Transverse colon (tissue), 4 donors: ENCODE measurements at regions not wholly inside any gene's neighbourhood (a gene's known extent, or its start where the extent isn't known, plus 50 kb on each side); places are given as distances from the start of the nearest gene placed in this dataset.
"Not testable (repeated sequence)": the region's sequence is repeated elsewhere in the genome, so short reads cannot be mapped to it uniquely, and the experiment has no call there.

Source experiments
- DNase-seq: peaks from one replicate; pipeline ENCODE4 v3.0.0-alpha.2; 2019
- H3K27ac ChIP-seq, 4 donors: fragments of 200-600 bp; sonication (generic); 2 replicates each; pipeline ENCODE4 v1.5.1; 2016 to 2018; ENCODE audit warnings: inconsistent platforms in 4 of 4
- H3K27me3 ChIP-seq: fragments of 200-600 bp; sonication (generic); 2 replicates; pipeline ENCODE4 v1.5.1; 2017; ENCODE audit warnings: inconsistent platforms
- H3K36me3 ChIP-seq, 4 donors: fragments of 200-600 bp; sonication (generic); 2 replicates each; pipeline ENCODE4 v1.5.1; 2017 to 2019; ENCODE audit warnings: inconsistent platforms in 4 of 4
- H3K4me1 ChIP-seq, 4 donors: fragments of 200-600 bp; sonication (generic); 2 replicates each; pipeline ENCODE4 v1.5.1; 2017 to 2020; ENCODE audit warnings: inconsistent platforms in 4 of 4
- H3K4me3 ChIP-seq, 4 donors: fragments of 200-600 bp; sonication (generic); 1 replicate in 1 of 4; 2 replicates in 3 of 4; pipeline versions ENCODE4 v1.5.1 to v1.6.1; 2017 to 2019; ENCODE audit warnings: inconsistent platforms in 4 of 4
- H3K9me3 ChIP-seq, 2 donors: fragments of 200-600 bp; sonication (generic); 2 replicates each; pipeline ENCODE4 v1.5.1; 2017 to 2019; ENCODE audit warnings: inconsistent platforms in 2 of 2
- CTCF ChIP-seq, 5 experiments: fragments of 200-600 bp in 3 of 5; fragments of 450-650 bp in 2 of 5; sonication (generic) in 3 of 5; IDR thresholded peaks; 1 replicate in 2 of 5; 2 replicates in 3 of 5; pipeline ENCODE4 v1.5.1; 2016 to 2017; ENCODE audit warnings: antibody characterized with exemption in 5 of 5, inconsistent platforms in 3 of 5, mild to moderate bottlenecking in 2 of 5, moderate library complexity in 1 of 5
- EP300 ChIP-seq: sonication (generic); formaldehyde crosslinking; IDR thresholded peaks from one replicate; pipeline ENCODE4 v1.6.1; 2017; ENCODE audit warnings: antibody characterized with exemption, low read depth
- POLR2A ChIP-seq: fragments of 450-650 bp; IDR thresholded peaks from one replicate; pipeline ENCODE4 v1.6.1; 2016; ENCODE audit warnings: antibody characterized with exemption, mild to moderate bottlenecking, moderate library complexity
- POLR2AphosphoS5 ChIP-seq, 3 donors: sonication (generic); formaldehyde crosslinking; IDR thresholded peaks; one replicate each; pipeline ENCODE4 v1.6.1; 2016; ENCODE audit warnings: antibody characterized with exemption in 3 of 3
- WGBS, 2 donors: methylation state at CpG; one replicate each; pipeline ENCODE4 v1.1.5; 2018; ENCODE audit warnings: low coverage in 1 of 2; 5-methylcytosine and 5-hydroxymethylcytosine counted together
- in situ Hi-C, 4 donors: fragments of 200-750 bp; cut with MboI; loops; one replicate each; pipeline versions ENCODE4 v1.15.0 to v1.15.1; 2017; ENCODE audit warnings: low sequenced_read_pairs in 3 of 4, low pct_ligation_motif_present in 1 of 4, low pct_unique_long_range_greater_than_20kb in 1 of 4
- intact Hi-C: fragments of 100-400 bp; cut with DNase I; formaldehyde crosslinking; loops from one replicate; pipeline ENCODE4 v1.15.1; 2023; ENCODE audit warnings: low total_unique reads

- H3K27ac ChIP-seq, result no peak overlapping the region
- no peaks in the 10 kb centered on the region for H3K27me3 ChIP-seq
- intact Hi-C loops (no loop called here), in situ Hi-C loops (no loop called here)
- DNase-seq, result no peak
- H3K4me1 ChIP-seq, result no peaks in the 10 kb centered on the region
- no peaks in the 10 kb centered on the region for H3K9me3 ChIP-seq
- H3K4me3 ChIP-seq, result no peak overlapping the region
- TF ChIP-seq CTCF (IDR thresholded peaks at IDR 0.05) (no peak), EP300 (no peak), POLR2A (no peak), POLR2AphosphoS5 (IDR thresholded peaks at IDR 0.05) (no peak)
- no peaks in the 10 kb centered on the region for H3K36me3 ChIP-seq
Observed at GRCh38 chr2:175847128-175847527, 154.9 kb downstream of the LNPK start.

GRCh38 chr2:175844169-175844568 lies 157.9 kb downstream of the LNPK start:
- WGBS, 2 donors, result 55 to 80% methylated on average over 1 of the region's 1 CpG
- Histone ChIP-seq H3K4me3 (no peak overlapping the region), H3K27ac (no peak overlapping the region), H3K36me3 (no peaks in the 10 kb centered on the region), H3K27me3 (no peaks in the 10 kb centered on the region), H3K4me1 (no peaks in the 10 kb centered on the region), H3K9me3 (no peaks in the 10 kb centered on the region)
- TF ChIP-seq CTCF (IDR thresholded peaks at IDR 0.05) (no peak), POLR2AphosphoS5 (IDR thresholded peaks at IDR 0.05) (no peak), POLR2A (no peak), EP300 (no peak)
- no peak for DNase-seq
- intact Hi-C loops, result no loop called here
- in situ Hi-C loops, result no loop called here

- H3K4me1 ChIP-seq, result no peaks in the 10 kb centered on the region
- no peak overlapping the region for H3K27ac ChIP-seq
- 59 to 79% methylated on average over 2 of the region's 2 CpGs for WGBS, 2 donors
- intact Hi-C loops (no loop called here), in situ Hi-C loops (no loop called here)
- H3K36me3 ChIP-seq, result no peaks in the 10 kb centered on the region
- TF ChIP-seq POLR2A, result no peak
- no peak for TF ChIP-seq CTCF (IDR thresholded peaks at IDR 0.05)
- TF ChIP-seq POLR2AphosphoS5 (IDR thresholded peaks at IDR 0.05), result no peak
- no peak for TF ChIP-seq EP300
- no peaks in the 10 kb centered on the region for H3K27me3 ChIP-seq
- H3K4me3 ChIP-seq, result no peak overlapping the region
- H3K9me3 ChIP-seq, result no peaks in the 10 kb centered on the region
- no peak for DNase-seq
Observed at GRCh38 chr2:175843625-175844024, 158.4 kb downstream of the LNPK start.

- Histone ChIP-seq H3K4me1 (no peaks in the 10 kb centered on the region), H3K27me3 (no peaks in the 10 kb centered on the region), H3K9me3 (no peaks in the 10 kb centered on the region), H3K27ac (no peak overlapping the region), H3K36me3 (no peaks in the 10 kb centered on the region), H3K4me3 (no peak overlapping the region)
- TF ChIP-seq POLR2A (no peak), EP300 (no peak), CTCF (IDR thresholded peaks at IDR 0.05) (no peak), POLR2AphosphoS5 (IDR thresholded peaks at IDR 0.05) (no peak)
- DNase-seq, result no peak
- WGBS, 2 donors, result 33 to 35% methylated on average over 1 to 3 of the region's 3 CpGs
- in situ Hi-C loops (no loop called here), intact Hi-C loops (no loop called here)
Observed at GRCh38 chr2:175842996-175843395, 159.1 kb downstream of the LNPK start.

- in situ Hi-C loops, H3K4me1 ChIP-seq, H3K27me3 ChIP-seq, H3K9me3 ChIP-seq, H3K4me3 ChIP-seq, intact Hi-C loops, H3K27ac ChIP-seq, H3K36me3 ChIP-seq, DNase-seq: not testable (repeated sequence)
- 72 to 81% methylated on average over 1 to 3 of the region's 3 CpGs for WGBS, 2 donors
Observed at GRCh38 chr2:175840765-175841164, 161.3 kb downstream of the LNPK start.
